ENCODE measurements at regions not wholly inside any gene's neighbourhood (a gene's known extent, or its start where the extent isn't known, plus 50 kb on each side); places are given as distances from the start of the nearest gene placed in this dataset.

- ATAC-seq, result no peak
- no peak for DNase-seq
- WGBS (ENCODE audit: insufficient coverage, low coverage, low lambda C conversion rate, missing lambda C conversion rate), result 96% methylated on average over 4 of the region's 7 CpGs
Measured at GRCh38 chr16:27695161-27695560, 145.2 kb downstream of the KATNIP start.

DNA sequence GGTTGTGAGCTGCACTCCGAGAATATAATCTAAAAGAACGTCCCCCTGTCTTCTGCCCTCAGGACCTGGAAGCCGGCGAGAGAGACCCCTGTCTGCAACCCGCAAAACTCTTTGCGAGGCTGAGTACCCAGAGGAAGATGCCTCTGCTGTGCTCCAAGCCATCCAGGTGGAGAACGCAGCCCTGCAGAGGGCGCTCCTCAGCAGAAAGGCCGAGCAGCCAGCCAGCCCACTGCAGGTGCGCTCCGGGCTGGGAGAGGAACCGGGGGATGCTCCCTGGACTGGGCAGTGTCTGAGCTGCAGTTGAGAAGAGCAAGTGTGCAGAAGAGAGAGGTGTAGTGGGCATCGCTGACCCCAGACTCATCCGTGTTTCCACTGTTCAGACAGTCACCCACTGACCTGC, 148.3 kb downstream of the KATNIP start:
- no peaks in the 10 kb centered on the region for H3K9me3 ChIP-seq
- no peaks in the 10 kb centered on the region for H3K27me3 ChIP-seq
- WGBS (ENCODE audit: insufficient coverage, low coverage, low lambda C conversion rate, missing lambda C conversion rate), result 85% methylated on average over 5 of the region's 14 CpGs
- no peak overlapping the region for H3K27ac ChIP-seq
- TF ChIP-seq CTCF (IDR thresholded peaks at IDR 0.05) (no peak), POLR2A (IDR thresholded peaks at IDR 0.05) (no peak)
- H3K4me3 ChIP-seq, result no peak overlapping the region
- ATAC-seq, result no peak
- no peaks in the 10 kb centered on the region for H3K4me1 ChIP-seq
- no peak for DNase-seq
- intact Hi-C loops (cut with DNase I), result no loop called here
- no peaks in the 10 kb centered on the region for H3K36me3 ChIP-seq

More at GRCh38 chr16:27695161-27695560, 145.2 kb downstream of the KATNIP start:
- TF ChIP-seq CTCF (IDR thresholded peaks at IDR 0.05) (no peak), POLR2A (IDR thresholded peaks at IDR 0.05) (no peak)
- no peaks in the 10 kb centered on the region for H3K27me3 ChIP-seq
- intact Hi-C loops (cut with DNase I), result no loop called here
- H3K36me3 ChIP-seq, result no peaks in the 10 kb centered on the region
- no peak overlapping the region for H3K27ac ChIP-seq
- no peak overlapping the region for H3K4me3 ChIP-seq
- no peaks in the 10 kb centered on the region for H3K4me1 ChIP-seq
- H3K9me3 ChIP-seq, result no peaks in the 10 kb centered on the region

- ATAC-seq (no peak), DNase-seq (no peak)
- no peaks in the 10 kb centered on the region for H3K9me3 ChIP-seq
- 89% methylated on average over 4 of the region's 8 CpGs for WGBS (ENCODE audit: insufficient coverage, low coverage, low lambda C conversion rate, missing lambda C conversion rate)
- H3K36me3 ChIP-seq, result no peaks in the 10 kb centered on the region
- H3K4me3 ChIP-seq, result no peak overlapping the region
- intact Hi-C loops (cut with DNase I), result no loop called here
- no peaks in the 10 kb centered on the region for H3K27me3 ChIP-seq
- H3K27ac ChIP-seq, result no peak overlapping the region
- H3K4me1 ChIP-seq, result no peaks in the 10 kb centered on the region
- no peak for TF ChIP-seq CTCF (IDR thresholded peaks at IDR 0.05)
- no peak for TF ChIP-seq POLR2A (IDR thresholded peaks at IDR 0.05)
Measured at GRCh38 chr16:27698746-27699145, 148.8 kb downstream of the KATNIP start.

GRCh38 chr16:27699540-27699939, 149.6 kb downstream of the KATNIP start:
- intact Hi-C loops (cut with DNase I), result no loop called here
- Histone ChIP-seq H3K4me1 (no peaks in the 10 kb centered on the region), H3K27ac (no peak overlapping the region), H3K4me3 (no peak overlapping the region), H3K9me3 (no peaks in the 10 kb centered on the region), H3K27me3 (no peaks in the 10 kb centered on the region), H3K36me3 (no peaks in the 10 kb centered on the region)
- DNase-seq (no peak), ATAC-seq (no peak)
- no peak for TF ChIP-seq CTCF (IDR thresholded peaks at IDR 0.05)
- TF ChIP-seq POLR2A (IDR thresholded peaks at IDR 0.05), result no peak
- no CpG with 5 or more reads among the region's 7 CpGs for WGBS (ENCODE audit: insufficient coverage, low coverage, low lambda C conversion rate, missing lambda C conversion rate)
